ENCODE measurements at regions not wholly inside any gene's neighbourhood (a gene's known extent, or its start where the extent isn't known, plus 50 kb on each side); places are given as distances from the start of the nearest gene placed in this dataset.
A peak's percentile ranks its signal among the peaks of the same experiment; 100 is the strongest.
"Not testable (repeated sequence)": the region's sequence is repeated elsewhere in the genome, so short reads cannot be mapped to it uniquely, and the experiment has no call there.

- no peaks in the 10 kb centered on the region for H3K36me3 Mint-ChIP-seq
- H3K4me1 Mint-ChIP-seq (ENCODE audit: low read depth), result no peaks in the 10 kb centered on the region
- no peak overlapping the region for H3K4me3 Mint-ChIP-seq
- no peaks in the 10 kb centered on the region for H3K27me3 Mint-ChIP-seq
- H3K9me3 Mint-ChIP-seq (ENCODE audit: low read depth), result peaks cover 8% of the 10 kb centered on the region
- no peak overlapping the region for H3K27ac Mint-ChIP-seq
Observed at GRCh38 chr5:92064993-92065392, 681.9 kb upstream of the ARRDC3 start.

- H3K9me3 Mint-ChIP-seq (ENCODE audit: low read depth), result no peaks in the 10 kb centered on the region
- H3K4me1 Mint-ChIP-seq (ENCODE audit: low read depth), result no peaks in the 10 kb centered on the region
- no peaks in the 10 kb centered on the region for H3K27me3 Mint-ChIP-seq
- H3K27ac Mint-ChIP-seq, result no peak overlapping the region
- H3K36me3 Mint-ChIP-seq, result no peaks in the 10 kb centered on the region
- no peak overlapping the region for H3K4me3 Mint-ChIP-seq
Observed at GRCh38 chr5:92051741-92052140, 668.6 kb upstream of the ARRDC3 start.

- H3K4me1 Mint-ChIP-seq (ENCODE audit: low read depth), result no peaks in the 10 kb centered on the region
- H3K9me3 Mint-ChIP-seq (ENCODE audit: low read depth), result no peaks in the 10 kb centered on the region
- no peak overlapping the region for H3K27ac Mint-ChIP-seq
- H3K27me3 Mint-ChIP-seq, result no peaks in the 10 kb centered on the region
- H3K4me3 Mint-ChIP-seq, result no peak overlapping the region
- H3K36me3 Mint-ChIP-seq, result no peaks in the 10 kb centered on the region
Observed at GRCh38 chr5:92050970-92051369, 667.9 kb upstream of the ARRDC3 start.

- Mint-ChIP-seq H3K4me3 (no peak overlapping the region), H3K9me3 (ENCODE audit: low read depth) (no peaks in the 10 kb centered on the region), H3K27ac (no peak overlapping the region)
Observed at GRCh38 chr5:92041911-92042660, 659.0 kb upstream of the ARRDC3 start.

GRCh38 chr5:92041206-92041605 is 658.1 kb upstream of the ARRDC3 start:
- Mint-ChIP-seq H3K4me1 (ENCODE audit: low read depth) (no peaks in the 10 kb centered on the region), H3K27me3 (no peaks in the 10 kb centered on the region), H3K36me3 (no peaks in the 10 kb centered on the region), H3K27ac (no peak overlapping the region), H3K4me3 (no peak overlapping the region), H3K9me3 (ENCODE audit: low read depth) (no peaks in the 10 kb centered on the region)

More at GRCh38 chr5:92041911-92042660, 659.0 kb upstream of the ARRDC3 start:
- Mint-ChIP-seq H3K36me3 (no peaks in the 10 kb centered on the region), H3K4me1 (ENCODE audit: low read depth) (no peaks in the 10 kb centered on the region), H3K27me3 (no peaks in the 10 kb centered on the region)

GRCh38 chr5:92029792-92030191 is 646.7 kb upstream of the ARRDC3 start:
- not testable (repeated sequence) for H3K36me3 Mint-ChIP-seq; H3K9me3 Mint-ChIP-seq (ENCODE audit: low read depth); H3K27me3 Mint-ChIP-seq; H3K4me1 Mint-ChIP-seq (ENCODE audit: low read depth); H3K4me3 Mint-ChIP-seq
- peak overlapping the region; percentile 61 for H3K27ac Mint-ChIP-seq

GRCh38 chr5:92023555-92023954 is 640.4 kb upstream of the ARRDC3 start:
- H3K27ac Mint-ChIP-seq, result no peak overlapping the region
- no peaks in the 10 kb centered on the region for H3K27me3 Mint-ChIP-seq
- H3K36me3 Mint-ChIP-seq, result no peaks in the 10 kb centered on the region
- H3K4me3 Mint-ChIP-seq, result no peak overlapping the region
- no peaks in the 10 kb centered on the region for H3K4me1 Mint-ChIP-seq (ENCODE audit: low read depth)
- peaks cover 5% of the 10 kb centered on the region for H3K9me3 Mint-ChIP-seq (ENCODE audit: low read depth)

GRCh38 chr5:92023141-92023471 is 640.0 kb upstream of the ARRDC3 start:
- no peak overlapping the region for H3K27ac Mint-ChIP-seq
- H3K9me3 Mint-ChIP-seq (ENCODE audit: low read depth), result peaks cover 5% of the 10 kb centered on the region
- H3K27me3 Mint-ChIP-seq, result no peaks in the 10 kb centered on the region
- H3K4me3 Mint-ChIP-seq, result no peak overlapping the region
- no peaks in the 10 kb centered on the region for H3K4me1 Mint-ChIP-seq (ENCODE audit: low read depth)
- H3K36me3 Mint-ChIP-seq, result no peaks in the 10 kb centered on the region

GRCh38 chr5:92022415-92023140 is 639.5 kb upstream of the ARRDC3 start:
- peaks cover 5% of the 10 kb centered on the region for H3K9me3 Mint-ChIP-seq (ENCODE audit: low read depth)
- H3K4me3 Mint-ChIP-seq, result no peak overlapping the region
- H3K27me3 Mint-ChIP-seq, result no peaks in the 10 kb centered on the region
- H3K36me3 Mint-ChIP-seq, result no peaks in the 10 kb centered on the region
- no peak overlapping the region for H3K27ac Mint-ChIP-seq
- H3K4me1 Mint-ChIP-seq (ENCODE audit: low read depth), result no peaks in the 10 kb centered on the region

- no peak overlapping the region for H3K4me3 Mint-ChIP-seq
Observed at GRCh38 chr5:92019376-92019990, 636.4 kb upstream of the ARRDC3 start.

GRCh38 chr5:92017776-92018175 is 634.7 kb upstream of the ARRDC3 start:
- Mint-ChIP-seq H3K36me3 (no peaks in the 10 kb centered on the region), H3K4me3 (no peak overlapping the region), H3K4me1 (ENCODE audit: low read depth) (no peaks in the 10 kb centered on the region), H3K27me3 (no peaks in the 10 kb centered on the region), H3K27ac (no peak overlapping the region), H3K9me3 (ENCODE audit: low read depth) (peaks cover 5% of the 10 kb centered on the region)

More at GRCh38 chr5:92019376-92019990, 636.4 kb upstream of the ARRDC3 start:
- peaks cover 5% of the 10 kb centered on the region for H3K9me3 Mint-ChIP-seq (ENCODE audit: low read depth)
- H3K36me3 Mint-ChIP-seq, result no peaks in the 10 kb centered on the region
- H3K27ac Mint-ChIP-seq, result no peak overlapping the region
- no peaks in the 10 kb centered on the region for H3K4me1 Mint-ChIP-seq (ENCODE audit: low read depth)
- no peaks in the 10 kb centered on the region for H3K27me3 Mint-ChIP-seq

- not testable (repeated sequence) for H3K27ac Mint-ChIP-seq; H3K9me3 Mint-ChIP-seq (ENCODE audit: low read depth)
Observed at GRCh38 chr5:92011845-92012244, 628.7 kb upstream of the ARRDC3 start.

GRCh38 chr5:92003806-92004205 is 620.7 kb upstream of the ARRDC3 start:
- H3K4me3 Mint-ChIP-seq, result no peak overlapping the region
- H3K27ac Mint-ChIP-seq, result no peak overlapping the region

More at GRCh38 chr5:92011845-92012244, 628.7 kb upstream of the ARRDC3 start:
- H3K36me3 Mint-ChIP-seq; H3K4me3 Mint-ChIP-seq; H3K4me1 Mint-ChIP-seq (ENCODE audit: low read depth); H3K27me3 Mint-ChIP-seq: not testable (repeated sequence)

GRCh38 chr5:92002721-92003274 is 619.7 kb upstream of the ARRDC3 start:
- Mint-ChIP-seq H3K9me3 (ENCODE audit: low read depth) (no peaks in the 10 kb centered on the region), H3K36me3 (no peaks in the 10 kb centered on the region), H3K27ac (no peak overlapping the region), H3K4me1 (ENCODE audit: low read depth) (no peaks in the 10 kb centered on the region), H3K4me3 (no peak overlapping the region), H3K27me3 (no peaks in the 10 kb centered on the region)

More at GRCh38 chr5:92003806-92004205, 620.7 kb upstream of the ARRDC3 start:
- no peaks in the 10 kb centered on the region for H3K36me3 Mint-ChIP-seq
- H3K9me3 Mint-ChIP-seq (ENCODE audit: low read depth), result peaks cover 7% of the 10 kb centered on the region
- no peaks in the 10 kb centered on the region for H3K27me3 Mint-ChIP-seq
- no peaks in the 10 kb centered on the region for H3K4me1 Mint-ChIP-seq (ENCODE audit: low read depth)

GRCh38 chr5:91998774-91999173 is 615.7 kb upstream of the ARRDC3 start:
- Mint-ChIP-seq H3K9me3 (ENCODE audit: low read depth) (no peaks in the 10 kb centered on the region), H3K4me1 (ENCODE audit: low read depth) (no peaks in the 10 kb centered on the region), H3K27ac (no peak overlapping the region), H3K4me3 (no peak overlapping the region), H3K27me3 (no peaks in the 10 kb centered on the region), H3K36me3 (no peaks in the 10 kb centered on the region)
